ENCODE measurements at regions not wholly inside any gene's neighbourhood (a gene's known extent, or its start where the extent isn't known, plus 50 kb on each side); places are given as distances from the start of the nearest gene placed in this dataset.

DNA sequence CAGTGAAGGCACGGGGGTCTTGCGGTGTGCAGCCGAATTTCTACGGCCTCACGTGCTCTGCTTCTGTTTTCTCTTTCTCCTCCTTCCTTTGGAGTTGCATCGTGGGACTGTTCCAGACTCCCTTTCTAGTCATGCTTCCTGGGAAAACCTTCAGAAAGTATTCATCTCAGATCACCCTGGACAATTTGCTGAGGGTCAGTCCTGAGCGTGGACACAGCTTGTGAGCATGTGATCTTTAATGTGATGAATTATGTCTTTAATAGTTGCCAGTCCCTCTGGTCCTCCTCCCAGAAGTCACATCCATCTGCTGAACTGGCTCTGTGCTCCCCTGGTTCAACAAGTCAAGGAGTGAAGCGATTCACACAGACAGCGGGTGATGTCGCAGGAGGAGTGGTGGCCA lies 145.0 kb upstream of the PDE10A start:
- TF ChIP-seq, protein P1, sequence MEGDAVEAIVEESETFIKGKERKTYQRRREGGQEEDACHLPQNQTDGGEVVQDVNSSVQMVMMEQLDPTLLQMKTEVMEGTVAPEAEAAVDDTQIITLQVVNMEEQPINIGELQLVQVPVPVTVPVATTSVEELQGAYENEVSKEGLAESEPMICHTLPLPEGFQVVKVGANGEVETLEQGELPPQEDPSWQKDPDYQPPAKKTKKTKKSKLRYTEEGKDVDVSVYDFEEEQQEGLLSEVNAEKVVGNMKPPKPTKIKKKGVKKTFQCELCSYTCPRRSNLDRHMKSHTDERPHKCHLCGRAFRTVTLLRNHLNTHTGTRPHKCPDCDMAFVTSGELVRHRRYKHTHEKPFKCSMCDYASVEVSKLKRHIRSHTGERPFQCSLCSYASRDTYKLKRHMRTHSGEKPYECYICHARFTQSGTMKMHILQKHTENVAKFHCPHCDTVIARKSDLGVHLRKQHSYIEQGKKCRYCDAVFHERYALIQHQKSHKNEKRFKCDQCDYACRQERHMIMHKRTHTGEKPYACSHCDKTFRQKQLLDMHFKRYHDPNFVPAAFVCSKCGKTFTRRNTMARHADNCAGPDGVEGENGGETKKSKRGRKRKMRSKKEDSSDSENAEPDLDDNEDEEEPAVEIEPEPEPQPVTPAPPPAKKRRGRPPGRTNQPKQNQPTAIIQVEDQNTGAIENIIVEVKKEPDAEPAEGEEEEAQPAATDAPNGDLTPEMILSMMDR (IDR thresholded peaks at IDR 0.05; ENCODE audit: insufficient read depth, low read depth, low read length), result no peak
- TF ChIP-seq EZH2 (IDR thresholded peaks at IDR 0.05; ENCODE audit: insufficient read depth, low read length), result no peak
